ENCODE measurements at regions not wholly inside any gene's neighbourhood (a gene's known extent, or its start where the extent isn't known, plus 50 kb on each side); places are given as distances from the start of the nearest gene placed in this dataset.

- DNase-seq (ENCODE audit: low read depth) = no peak
Observed at GRCh38 chr7:440059-440749, 79.4 kb downstream of the PDGFA start.

DNA sequence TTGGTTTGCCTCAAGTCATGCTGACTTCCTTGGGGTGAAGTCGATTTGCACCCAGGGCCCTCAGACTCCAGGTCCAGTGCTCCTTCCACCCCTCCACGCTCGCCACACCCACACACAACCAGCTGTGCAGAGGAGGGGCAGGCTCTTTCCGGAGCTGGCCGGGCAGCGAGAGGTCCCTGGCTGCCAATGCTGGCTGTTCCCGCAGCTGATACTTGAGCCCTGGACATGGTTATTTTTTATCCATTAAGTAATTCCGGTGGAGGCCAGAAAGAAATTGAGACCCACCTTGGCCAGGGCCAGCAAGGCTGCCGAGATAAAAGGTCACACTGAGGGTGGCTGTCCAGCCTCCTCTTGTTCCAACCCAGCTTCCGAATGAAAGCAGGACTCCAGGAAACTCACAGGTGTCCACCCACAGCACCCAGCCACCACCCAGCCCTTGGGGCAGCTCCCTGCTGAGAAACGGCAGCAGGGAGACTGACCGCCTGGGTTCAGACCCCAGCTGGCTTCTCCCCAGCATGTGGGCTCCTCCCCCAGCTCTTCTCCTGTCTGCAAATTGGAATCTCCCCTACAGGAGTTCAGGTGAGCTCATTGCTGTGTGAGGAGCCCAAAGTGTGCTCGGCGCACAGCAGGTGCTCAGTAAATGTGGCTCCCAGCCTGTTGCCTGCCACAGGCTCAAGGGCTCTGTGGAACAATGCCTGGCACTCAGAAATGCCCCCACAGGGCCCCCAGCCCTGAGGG lies 77.8 kb downstream of the PDGFA start:
- no peak for DNase-seq (ENCODE audit: low read depth)

GRCh38 chr7:442457-442856 lies 77.2 kb downstream of the PDGFA start:
- DNase-seq (ENCODE audit: low read depth) = no peak

GRCh38 chr7:443279-443833 lies 76.3 kb downstream of the PDGFA start:
- DNase-seq (ENCODE audit: low read depth) = no peak

DNA sequence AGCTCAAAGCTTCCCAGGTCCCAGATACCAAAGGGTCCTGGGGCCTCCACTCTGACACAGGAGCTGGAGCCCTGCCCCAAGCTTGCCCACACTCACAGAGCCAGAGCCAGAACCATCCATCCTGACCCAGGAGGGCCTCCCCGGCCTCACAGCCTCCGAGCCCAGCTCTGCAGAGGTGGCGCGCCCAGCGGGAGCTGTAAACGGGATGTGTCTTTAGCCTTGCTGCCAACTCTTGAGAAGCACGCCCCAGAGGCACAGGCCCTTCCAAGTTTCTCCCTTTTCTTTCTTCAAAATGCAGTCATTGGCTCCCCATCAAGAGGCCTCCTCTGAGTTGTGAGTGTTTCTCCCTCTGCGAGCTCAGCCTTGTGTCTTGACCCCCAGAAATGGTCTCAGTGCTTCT lies 75.0 kb downstream of the PDGFA start:
- no peak for DNase-seq (ENCODE audit: low read depth)

DNA sequence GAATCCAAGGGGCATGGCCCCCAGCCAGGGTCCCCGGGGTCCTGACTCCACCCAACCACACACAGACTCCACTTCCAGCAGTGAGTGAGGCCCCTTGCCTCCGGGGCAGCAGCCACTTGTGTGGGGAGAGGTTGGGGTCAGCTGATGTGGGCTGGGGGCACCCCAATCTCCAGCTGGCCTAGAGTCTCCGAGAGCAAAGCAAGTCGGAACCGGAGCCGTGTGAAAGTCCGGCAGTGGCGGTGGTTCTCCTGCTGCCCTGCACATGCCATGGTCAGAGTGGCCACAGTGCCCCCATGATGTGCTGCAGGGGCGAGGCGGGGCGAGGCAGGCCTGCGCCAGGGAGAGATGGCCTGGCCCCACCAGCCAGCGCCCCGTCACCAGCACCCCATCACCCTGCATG lies 74.6 kb downstream of the PDGFA start:
- DNase-seq (ENCODE audit: low read depth) = no peak

GRCh38 chr7:445563-446288 lies 73.9 kb downstream of the PDGFA start:
- DNase-seq (ENCODE audit: low read depth) = no peak

DNA sequence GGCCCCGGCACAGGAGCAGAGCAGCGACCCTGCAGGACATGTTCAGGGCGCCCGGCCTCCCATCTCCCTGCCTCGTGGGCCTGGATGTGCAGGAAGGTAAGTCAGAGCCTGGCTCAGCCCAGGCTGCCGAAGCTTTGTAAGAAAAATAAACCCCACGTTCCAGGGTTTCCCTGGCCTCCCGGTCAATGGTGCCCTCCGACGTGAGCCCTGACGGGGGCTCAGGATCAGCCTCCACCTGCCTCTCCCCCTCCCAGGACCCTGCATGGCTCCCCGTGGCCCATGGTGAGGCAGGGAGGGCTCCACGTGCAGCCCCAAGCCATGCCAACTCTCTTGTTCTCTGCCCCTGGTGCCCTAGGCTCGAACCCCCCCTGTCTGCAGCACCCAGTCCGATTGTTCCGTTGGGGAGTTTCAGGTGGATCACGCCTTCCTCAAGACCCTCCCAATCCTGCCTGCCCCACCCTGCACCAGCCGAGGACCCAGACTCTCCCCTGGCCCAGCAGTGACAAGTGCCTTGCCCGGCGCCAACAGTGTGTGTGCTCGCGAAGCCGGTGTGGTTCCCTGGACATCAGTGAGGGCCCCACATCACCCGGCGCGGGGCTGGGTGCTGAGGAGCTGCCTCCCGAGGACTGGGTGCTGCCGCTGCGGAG lies 73.2 kb downstream of the PDGFA start:
- no peak for DNase-seq (ENCODE audit: low read depth)
